Ascending aorta (tissue), 2 donors: ENCODE measurements at regions not wholly inside any gene's neighbourhood (a gene's known extent, or its start where the extent isn't known, plus 50 kb on each side); places are given as distances from the start of the nearest gene placed in this dataset.

Source experiments
- DNase-seq, 2 donors: peaks; one replicate each; pipeline ENCODE4 v3.0.0-alpha.2; 2019; ENCODE audit warnings: low spot score in 2 of 2
- H3K27ac ChIP-seq, 2 donors: fragments of 200-600 bp; sonication (generic); one replicate each; pipeline ENCODE4 v1.5.1; 2016 to 2017; ENCODE audit warnings: mild to moderate bottlenecking in 1 of 2
- H3K27me3 ChIP-seq: fragments of 200-600 bp; sonication (generic); one replicate; pipeline ENCODE4 v1.5.1; 2017
- H3K36me3 ChIP-seq, 2 donors: fragments of 200-600 bp; sonication (generic); one replicate each; pipeline ENCODE4 v1.5.1; 2016
- H3K4me1 ChIP-seq, 2 donors: fragments of 200-600 bp; sonication (generic); one replicate each; pipeline ENCODE4 v1.5.1; 2016 to 2017; ENCODE audit warnings: mild to moderate bottlenecking in 1 of 2
- H3K4me3 ChIP-seq, 2 donors: fragments of 200-600 bp; sonication (generic); one replicate each; pipeline ENCODE4 v1.5.1; 2016 to 2017; ENCODE audit warnings: mild to moderate bottlenecking in 1 of 2
- H3K9me3 ChIP-seq, 2 donors: fragments of 200-600 bp; sonication (generic); one replicate each; pipeline ENCODE4 v1.5.1; 2016
- intact Hi-C: fragments of 100-400 bp; cut with DNase I; formaldehyde crosslinking; loops from one replicate; pipeline ENCODE4 v1.15.1; 2023
- TF ChIP-seq, protein P1 (sequence below), 3 experiments: fragments of 200-600 bp in 2 of 3; fragments of 450-650 bp in 1 of 3; sonication (generic) in 2 of 3; IDR thresholded peaks; one replicate each; pipeline ENCODE4 v1.5.1; 2016 to 2019; ENCODE audit warnings: antibody characterized with exemption in 3 of 3, mild to moderate bottlenecking in 1 of 3, moderate library complexity in 1 of 3

- TF ChIP-seq, protein P1, sequence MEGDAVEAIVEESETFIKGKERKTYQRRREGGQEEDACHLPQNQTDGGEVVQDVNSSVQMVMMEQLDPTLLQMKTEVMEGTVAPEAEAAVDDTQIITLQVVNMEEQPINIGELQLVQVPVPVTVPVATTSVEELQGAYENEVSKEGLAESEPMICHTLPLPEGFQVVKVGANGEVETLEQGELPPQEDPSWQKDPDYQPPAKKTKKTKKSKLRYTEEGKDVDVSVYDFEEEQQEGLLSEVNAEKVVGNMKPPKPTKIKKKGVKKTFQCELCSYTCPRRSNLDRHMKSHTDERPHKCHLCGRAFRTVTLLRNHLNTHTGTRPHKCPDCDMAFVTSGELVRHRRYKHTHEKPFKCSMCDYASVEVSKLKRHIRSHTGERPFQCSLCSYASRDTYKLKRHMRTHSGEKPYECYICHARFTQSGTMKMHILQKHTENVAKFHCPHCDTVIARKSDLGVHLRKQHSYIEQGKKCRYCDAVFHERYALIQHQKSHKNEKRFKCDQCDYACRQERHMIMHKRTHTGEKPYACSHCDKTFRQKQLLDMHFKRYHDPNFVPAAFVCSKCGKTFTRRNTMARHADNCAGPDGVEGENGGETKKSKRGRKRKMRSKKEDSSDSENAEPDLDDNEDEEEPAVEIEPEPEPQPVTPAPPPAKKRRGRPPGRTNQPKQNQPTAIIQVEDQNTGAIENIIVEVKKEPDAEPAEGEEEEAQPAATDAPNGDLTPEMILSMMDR (IDR thresholded peaks at IDR 0.05): no peak
- H3K4me1 ChIP-seq: no peaks in the 10 kb centered on the region
Observed at GRCh38 chr14:65187421-65188049, 85.2 kb upstream of the MAX start.

DNA sequence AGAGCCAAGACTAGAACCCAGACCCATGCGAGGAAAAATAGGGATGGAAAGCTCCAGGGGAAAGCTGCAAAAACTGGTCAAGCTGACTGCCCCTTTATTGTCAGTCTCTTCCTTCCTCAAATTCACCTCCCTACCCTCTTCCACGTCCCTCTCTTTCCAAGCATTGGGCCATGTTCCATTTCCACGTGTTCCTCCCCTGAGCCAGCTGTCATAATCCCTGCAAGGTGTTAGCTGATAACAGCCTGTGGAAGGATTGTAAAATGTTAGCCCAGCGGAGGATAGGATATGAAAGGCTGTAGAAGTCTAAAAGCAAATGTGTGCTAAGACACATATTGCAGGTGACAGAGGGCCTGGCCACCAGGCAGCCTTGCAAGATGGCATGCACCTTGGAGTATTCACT lies 88.0 kb upstream of the MAX start:
- intact Hi-C loops: no loop called here
- Histone ChIP-seq H3K9me3 (no peaks in the 10 kb centered on the region), H3K27ac (no peak overlapping the region), H3K36me3 (no peaks in the 10 kb centered on the region), H3K27me3 (no peaks in the 10 kb centered on the region), H3K4me1 (no peaks in the 10 kb centered on the region), H3K4me3 (no peak overlapping the region)
- DNase-seq: no peak
- TF ChIP-seq, protein P1 (IDR thresholded peaks at IDR 0.05): no peak

More at GRCh38 chr14:65187421-65188049, 85.2 kb upstream of the MAX start:
- intact Hi-C loops: no loop called here
- Histone ChIP-seq H3K27me3 (no peaks in the 10 kb centered on the region), H3K36me3 (no peaks in the 10 kb centered on the region), H3K27ac (no peak overlapping the region), H3K9me3 (peaks cover 0 to 3% of the 10 kb centered on the region in 2 donors), H3K4me3 (no peak overlapping the region)
- no peak for DNase-seq

DNA sequence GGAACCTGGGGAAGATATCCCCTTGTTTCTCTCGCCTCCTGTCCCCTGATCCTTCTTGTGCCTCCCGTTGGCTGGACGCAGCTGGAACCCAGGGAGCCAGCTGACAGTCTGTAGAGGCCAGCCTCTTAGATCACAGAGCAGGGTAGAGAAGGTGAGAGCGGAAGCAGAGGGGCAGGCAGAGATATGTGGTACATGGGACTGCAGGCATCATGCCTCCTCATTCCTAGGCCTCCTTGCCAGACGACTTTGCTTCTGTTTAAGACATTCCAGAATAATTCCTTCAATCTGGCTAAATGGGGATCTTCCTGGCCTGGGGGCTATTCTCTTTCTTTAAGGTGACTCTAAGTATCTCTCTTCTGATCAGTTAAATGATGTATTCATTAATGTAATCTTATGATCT lies 89.4 kb upstream of the MAX start:
- no peaks in the 10 kb centered on the region for H3K9me3 ChIP-seq
- H3K4me3 ChIP-seq: no peak overlapping the region
- H3K36me3 ChIP-seq: no peaks in the 10 kb centered on the region
- H3K27me3 ChIP-seq: no peaks in the 10 kb centered on the region
- intact Hi-C loops: no loop called here
- no peaks in the 10 kb centered on the region for H3K4me1 ChIP-seq
- no peak overlapping the region for H3K27ac ChIP-seq
- TF ChIP-seq, protein P1 (IDR thresholded peaks at IDR 0.05): no peak
- no peak for DNase-seq

- Histone ChIP-seq H3K4me3 (no peak overlapping the region), H3K36me3 (no peaks in the 10 kb centered on the region), H3K27ac (no peak overlapping the region), H3K9me3 (no peaks in the 10 kb centered on the region), H3K4me1 (no peaks in the 10 kb centered on the region), H3K27me3 (no peaks in the 10 kb centered on the region)
- no peak for DNase-seq
- intact Hi-C loops: no loop called here
- TF ChIP-seq, protein P1 (IDR thresholded peaks at IDR 0.05): no peak
Observed at GRCh38 chr14:65192686-65193085, 90.4 kb upstream of the MAX start.

DNA sequence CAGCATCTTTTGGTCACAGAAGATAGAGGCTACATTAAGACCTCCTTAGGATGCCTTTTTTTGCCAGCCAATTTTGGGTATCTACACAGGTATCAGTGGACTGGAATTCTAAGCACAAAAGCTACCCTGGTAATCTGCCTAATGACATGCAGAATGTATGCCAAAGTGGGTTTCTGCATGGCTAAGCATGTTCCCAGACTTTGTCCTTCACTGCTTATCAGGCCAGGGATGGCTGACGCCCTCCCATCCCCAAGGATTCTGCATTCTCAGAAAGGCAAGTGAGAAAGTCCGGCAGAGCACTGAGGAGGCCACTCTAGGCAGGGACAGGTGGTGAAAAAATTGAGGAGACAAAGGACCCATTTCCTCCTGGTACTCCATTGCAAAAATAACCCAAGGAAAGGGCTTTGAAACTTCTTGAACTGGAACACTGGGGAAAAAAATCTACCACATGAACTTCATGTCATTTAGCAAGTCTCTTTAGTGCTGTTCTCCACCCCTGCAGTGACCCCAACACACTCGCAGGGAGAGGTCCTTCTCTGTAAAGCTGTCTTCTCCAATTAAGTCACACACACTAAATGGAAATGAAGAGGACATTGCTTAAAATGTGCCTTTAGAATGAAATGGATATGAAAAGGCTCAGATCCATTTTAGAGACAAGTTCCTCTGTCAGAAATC lies 91.7 kb upstream of the MAX start:
- Histone ChIP-seq H3K27ac (no peak overlapping the region), H3K9me3 (no peaks in the 10 kb centered on the region), H3K4me1 (no peaks in the 10 kb centered on the region), H3K4me3 (no peak overlapping the region), H3K36me3 (no peaks in the 10 kb centered on the region), H3K27me3 (no peaks in the 10 kb centered on the region)
- intact Hi-C loops: no loop called here
- TF ChIP-seq, protein P1 (IDR thresholded peaks at IDR 0.05): no peak
- no peak for DNase-seq
